Suppressor macrophage treated with lipopolysaccharide for 1 hour (primary cell): ENCODE measurements at regions not wholly inside any gene's neighbourhood (a gene's known extent, or its start where the extent isn't known, plus 50 kb on each side); places are given as distances from the start of the nearest gene placed in this dataset.
A peak's percentile ranks its signal among the peaks of the same experiment; 100 is the strongest.

Source experiments
- DNase-seq, 3 donors: peaks; one replicate each; pipeline ENCODE4 v3.0.0-alpha.2; 2020 to 2022

- DNase-seq: no peak
These were observed 153.5 kb downstream of the LSM5 start for GRCh38 chr7:32336726-32337125.

- DNase-seq: no peak
These were observed 155.1 kb downstream of the LSM5 start for GRCh38 chr7:32335107-32335506.

- no peak for DNase-seq
These were observed 159.6 kb downstream of the LSM5 start for GRCh38 chr7:32330602-32331001.

- DNase-seq: no peak
These were observed 164.1 kb downstream of the LSM5 start for GRCh38 chr7:32326078-32326477.

- DNase-seq: no peak
These were observed 166.5 kb downstream of the LSM5 start for GRCh38 chr7:32323712-32324111.

- no peak for DNase-seq
These were observed 171.2 kb downstream of the LSM5 start for GRCh38 chr7:32319012-32319382.

- no peak for DNase-seq
These were observed 171.7 kb downstream of the LSM5 start for GRCh38 chr7:32318300-32319011.

GRCh38 chr7:32316839-32317238, 173.3 kb downstream of the LSM5 start:
- DNase-seq: no peak

- no peak for DNase-seq
These were observed 175.4 kb downstream of the LSM5 start for GRCh38 chr7:32314761-32315160.

GRCh38 chr7:32301427-32301826, 188.8 kb downstream of the LSM5 start:
- DNase-seq: no peak

- peak in 1 of 3 donors; percentile 32 for DNase-seq
These were observed 191.0 kb downstream of the LSM5 start for GRCh38 chr7:32299133-32299702.

- peak in 1 of 3 donors; percentile 13 for DNase-seq
These were observed 191.6 kb downstream of the LSM5 start for GRCh38 chr7:32298408-32299132.

- no peak for DNase-seq
These were observed 196.3 kb downstream of the LSM5 start for GRCh38 chr7:32293833-32294232.

- no peak for DNase-seq
These were observed 200.3 kb downstream of the LSM5 start for GRCh38 chr7:32289651-32290414.

- no peak for DNase-seq
These were observed 204.5 kb downstream of the LSM5 start for GRCh38 chr7:32285698-32286097.

- DNase-seq: no peak
These were observed 206.6 kb downstream of the LSM5 start for GRCh38 chr7:32283546-32283945.

- DNase-seq: no peak
These were observed 209.3 kb upstream of the PDE1C start for GRCh38 chr7:32279500-32279899.

- DNase-seq: peak in 1 of 3 donors; percentile 9
These were observed 205.2 kb upstream of the PDE1C start for GRCh38 chr7:32275216-32276009.

- no peak for DNase-seq
These were observed 203.1 kb upstream of the PDE1C start for GRCh38 chr7:32273297-32273696.

GRCh38 chr7:32266932-32267475, 196.8 kb upstream of the PDE1C start:
- no peak for DNase-seq

- no peak for DNase-seq
These were observed 194.6 kb upstream of the PDE1C start for GRCh38 chr7:32264702-32265284.

- DNase-seq: peak in 1 of 3 donors; percentile 1
These were observed 193.4 kb upstream of the PDE1C start for GRCh38 chr7:32263611-32264010.
